ENCODE measurements at regions not wholly inside any gene's neighbourhood (a gene's known extent, or its start where the extent isn't known, plus 50 kb on each side); places are given as distances from the start of the nearest gene placed in this dataset.
"Not testable (repeated sequence)": the region's sequence is repeated elsewhere in the genome, so short reads cannot be mapped to it uniquely, and the experiment has no call there.

- no peak for DNase-seq (ENCODE audit: low spot score)
Measured at GRCh38 chr3:30465454-30465853, 140.9 kb upstream of the TGFBR2 start.

GRCh38 chr3:30467596-30468238, 138.7 kb upstream of the TGFBR2 start:
- no peak for DNase-seq (ENCODE audit: low spot score)

- DNase-seq (ENCODE audit: low spot score), result no peak
Measured at GRCh38 chr3:30469133-30469532, 137.3 kb upstream of the TGFBR2 start.

GRCh38 chr3:30470496-30470895, 135.9 kb upstream of the TGFBR2 start:
- no peak for DNase-seq (ENCODE audit: low spot score)

GRCh38 chr3:30471066-30471465, 135.3 kb upstream of the TGFBR2 start:
- no peak for DNase-seq (ENCODE audit: low spot score)

- no peak for DNase-seq (ENCODE audit: low spot score)
Measured at GRCh38 chr3:30471796-30472489, 134.5 kb upstream of the TGFBR2 start.

GRCh38 chr3:30473374-30474051, 132.9 kb upstream of the TGFBR2 start:
- DNase-seq (ENCODE audit: low spot score), result no peak

GRCh38 chr3:30474371-30474770, 132.0 kb upstream of the TGFBR2 start:
- no peak for DNase-seq (ENCODE audit: low spot score)

GRCh38 chr3:30475038-30475808, 131.2 kb upstream of the TGFBR2 start:
- DNase-seq (ENCODE audit: low spot score), result no peak

GRCh38 chr3:30475809-30476178, 130.6 kb upstream of the TGFBR2 start:
- DNase-seq (ENCODE audit: low spot score), result no peak

- no peak for DNase-seq (ENCODE audit: low spot score)
Measured at GRCh38 chr3:30476368-30477084, 129.9 kb upstream of the TGFBR2 start.

- DNase-seq (ENCODE audit: low spot score), result no peak
Measured at GRCh38 chr3:30477149-30477921, 129.1 kb upstream of the TGFBR2 start.

GRCh38 chr3:30479737-30480136, 126.7 kb upstream of the TGFBR2 start:
- DNase-seq (ENCODE audit: low spot score), result not testable (repeated sequence)

GRCh38 chr3:30480156-30480555, 126.2 kb upstream of the TGFBR2 start:
- DNase-seq (ENCODE audit: low spot score), result not testable (repeated sequence)

- DNase-seq (ENCODE audit: low spot score), result no peak
Measured at GRCh38 chr3:30480587-30480986, 125.8 kb upstream of the TGFBR2 start.

GRCh38 chr3:30481241-30481640, 125.2 kb upstream of the TGFBR2 start:
- no peak for DNase-seq (ENCODE audit: low spot score)

GRCh38 chr3:30484229-30484628, 122.2 kb upstream of the TGFBR2 start:
- DNase-seq (ENCODE audit: low spot score), result not testable (repeated sequence)

GRCh38 chr3:30486368-30486767, 120.0 kb upstream of the TGFBR2 start:
- DNase-seq (ENCODE audit: low spot score), result no peak

- peak; percentile 19 for DNase-seq (ENCODE audit: low spot score)
Measured at GRCh38 chr3:30488070-30488756, 118.2 kb upstream of the TGFBR2 start.

Measured in SK-N-DZ (cell line).